Right atrium auricular region (tissue), 2 donors: ENCODE measurements at regions not wholly inside any gene's neighbourhood (a gene's known extent, or its start where the extent isn't known, plus 50 kb on each side); places are given as distances from the start of the nearest gene placed in this dataset.

Experiments used
- DNase-seq: peaks from one replicate; pipeline ENCODE4 v3.0.0-alpha.2; 2019; ENCODE audit warnings: low spot score
- H3K27ac ChIP-seq, 2 donors: fragments of 200-600 bp; sonication (generic); 1 replicate in 1 of 2; 2 replicates in 1 of 2; pipeline ENCODE4 v1.5.1; 2016 to 2019
- H3K27me3 ChIP-seq, 2 donors: fragments of 200-600 bp; sonication (generic); one replicate each; pipeline versions ENCODE4 v1.5.1 to v1.6.0; 2017 to 2019
- H3K36me3 ChIP-seq: fragments of 200-600 bp; sonication (generic); one replicate; pipeline ENCODE4 v1.5.1; 2016
- H3K4me1 ChIP-seq, 2 donors: fragments of 200-600 bp; sonication (generic); one replicate each; pipeline versions ENCODE4 v1.5.1 to v1.6.0; 2017 to 2019
- H3K4me3 ChIP-seq, 2 donors: fragments of 200-600 bp; sonication (generic); 1 replicate in 1 of 2; 2 replicates in 1 of 2; pipeline ENCODE4 v1.5.1; 2017 to 2019; ENCODE audit warnings: mild to moderate bottlenecking in 1 of 2, moderate library complexity in 1 of 2
- H3K9me3 ChIP-seq, 2 donors: fragments of 200-600 bp; sonication (generic); one replicate each; pipeline ENCODE4 v1.5.1; 2019
- CTCF ChIP-seq, 2 donors: fragments of 200-600 bp; sonication (generic); IDR thresholded peaks; one replicate each; pipeline ENCODE4 v1.5.1; 2019; ENCODE audit warnings: antibody characterized with exemption in 2 of 2

DNA sequence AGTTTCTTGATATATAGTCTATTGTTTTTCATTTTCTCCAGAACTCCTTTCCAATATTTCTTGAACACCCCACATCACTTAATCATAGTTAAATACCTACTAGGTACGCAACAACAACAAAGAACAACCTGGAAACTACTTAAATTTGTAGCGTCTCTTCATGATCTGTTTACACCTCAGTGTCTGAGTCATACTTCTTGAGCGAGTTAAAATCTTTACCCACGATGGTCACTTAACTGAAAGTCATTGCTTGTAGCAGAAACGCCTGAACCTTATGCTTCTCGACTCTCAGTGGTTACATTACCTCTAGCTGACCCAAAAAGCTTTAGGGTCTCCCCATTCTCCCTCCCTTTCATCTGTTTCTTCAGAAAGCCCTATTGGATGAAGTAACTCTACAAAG is 131.3 kb downstream of the EN1 start:
- DNase-seq, result no peak
- Histone ChIP-seq H3K27ac (no peak overlapping the region), H3K9me3 (no peaks in the 10 kb centered on the region), H3K27me3 (no peaks in the 10 kb centered on the region), H3K4me3 (no peak overlapping the region), H3K4me1 (no peaks in the 10 kb centered on the region), H3K36me3 (no peaks in the 10 kb centered on the region)
- TF ChIP-seq CTCF (IDR thresholded peaks at IDR 0.05), result no peak

GRCh38 chr2:118714118-118714517 is 133.3 kb downstream of the EN1 start:
- no peaks in the 10 kb centered on the region for H3K4me1 ChIP-seq
- no peak for TF ChIP-seq CTCF (IDR thresholded peaks at IDR 0.05)
- H3K4me3 ChIP-seq, result no peak overlapping the region
- no peaks in the 10 kb centered on the region for H3K27me3 ChIP-seq
- H3K36me3 ChIP-seq, result no peaks in the 10 kb centered on the region
- no peaks in the 10 kb centered on the region for H3K9me3 ChIP-seq
- DNase-seq, result no peak
- H3K27ac ChIP-seq, result no peak overlapping the region

DNA sequence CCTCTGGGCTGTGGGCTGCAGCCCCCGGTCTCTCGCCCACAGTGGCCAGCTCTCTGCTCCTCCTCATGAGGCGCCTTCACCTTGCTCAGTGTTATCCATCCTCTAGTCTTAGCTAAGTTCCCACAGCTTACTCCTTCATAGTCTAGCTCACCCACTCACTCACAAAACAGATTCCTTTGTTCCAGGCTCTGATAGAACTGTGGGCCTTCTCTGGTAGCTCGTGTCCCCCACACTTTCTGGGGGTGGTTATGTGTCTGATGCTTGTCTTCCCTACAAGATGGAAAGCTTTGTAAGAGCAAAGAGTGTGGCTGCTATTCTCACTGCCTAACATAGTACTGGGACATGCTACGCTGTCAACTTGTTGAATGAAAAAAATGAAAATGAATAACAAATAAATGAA is 135.8 kb downstream of the EN1 start:
- H3K27me3 ChIP-seq, result no peaks in the 10 kb centered on the region
- no peak overlapping the region for H3K27ac ChIP-seq
- H3K9me3 ChIP-seq, result no peaks in the 10 kb centered on the region
- no peaks in the 10 kb centered on the region for H3K36me3 ChIP-seq
- no peak overlapping the region for H3K4me3 ChIP-seq
- peak; percentile 23 for DNase-seq
- no peaks in the 10 kb centered on the region for H3K4me1 ChIP-seq
- TF ChIP-seq CTCF (IDR thresholded peaks at IDR 0.05), result no peak

DNA sequence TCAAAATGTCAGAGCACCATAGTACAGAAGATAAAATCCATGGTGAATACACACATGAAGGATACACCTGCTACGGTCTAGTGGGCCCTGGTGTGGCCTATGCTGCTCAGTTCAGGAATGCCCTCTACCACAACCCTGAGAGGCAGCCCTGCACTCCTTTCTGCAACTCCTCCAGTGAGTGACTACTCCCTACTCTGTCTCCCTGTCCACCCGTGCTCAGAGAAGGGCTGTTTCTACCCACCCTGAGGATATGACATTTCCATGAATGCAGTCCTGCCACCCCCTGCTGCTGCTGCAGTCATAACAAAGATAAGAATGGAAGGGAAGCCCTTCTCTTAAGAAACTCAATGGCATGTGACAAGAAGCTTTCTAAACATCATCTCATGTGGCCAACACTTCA is 137.0 kb downstream of the EN1 start:
- TF ChIP-seq CTCF (IDR thresholded peaks at IDR 0.05), result no peak
- H3K36me3 ChIP-seq, result no peaks in the 10 kb centered on the region
- no peaks in the 10 kb centered on the region for H3K27me3 ChIP-seq
- DNase-seq, result peak; percentile 51
- H3K4me1 ChIP-seq, result no peaks in the 10 kb centered on the region
- H3K9me3 ChIP-seq, result no peaks in the 10 kb centered on the region
- no peak overlapping the region for H3K4me3 ChIP-seq
- no peak overlapping the region for H3K27ac ChIP-seq

- Histone ChIP-seq H3K27me3 (no peaks in the 10 kb centered on the region), H3K9me3 (no peaks in the 10 kb centered on the region), H3K4me1 (no peaks in the 10 kb centered on the region), H3K4me3 (no peak overlapping the region), H3K27ac (no peak overlapping the region), H3K36me3 (no peaks in the 10 kb centered on the region)
- DNase-seq, result no peak
- no peak for TF ChIP-seq CTCF (IDR thresholded peaks at IDR 0.05)
These were observed 137.7 kb downstream of the EN1 start for GRCh38 chr2:118709786-118710185.

- DNase-seq, result no peak
- H3K27ac ChIP-seq, result no peak overlapping the region
- no peaks in the 10 kb centered on the region for H3K27me3 ChIP-seq
- no peaks in the 10 kb centered on the region for H3K36me3 ChIP-seq
- TF ChIP-seq CTCF (IDR thresholded peaks at IDR 0.05), result no peak
- H3K9me3 ChIP-seq, result no peaks in the 10 kb centered on the region
- H3K4me3 ChIP-seq, result no peak overlapping the region
- no peaks in the 10 kb centered on the region for H3K4me1 ChIP-seq
These were observed 140.6 kb downstream of the EN1 start for GRCh38 chr2:118706844-118707243.
